ENCODE measurements at regions not wholly inside any gene's neighbourhood (a gene's known extent, or its start where the extent isn't known, plus 50 kb on each side); places are given as distances from the start of the nearest gene placed in this dataset.

GRCh38 chr7:41162612-41163011 lies 540.3 kb downstream of the INHBA start:
- no peak for DNase-seq

GRCh38 chr7:41161041-41161587 lies 541.8 kb downstream of the INHBA start:
- no peak for DNase-seq

GRCh38 chr7:41156268-41156667 lies 546.6 kb downstream of the INHBA start:
- DNase-seq = no peak

- DNase-seq = no peak
These were observed 549.6 kb downstream of the INHBA start for GRCh38 chr7:41153268-41153667.

GRCh38 chr7:41152179-41152678 lies 550.7 kb downstream of the INHBA start:
- DNase-seq = no peak

- no peak for DNase-seq
These were observed 553.3 kb downstream of the INHBA start for GRCh38 chr7:41149576-41149975.

GRCh38 chr7:41148521-41148951 lies 554.4 kb downstream of the INHBA start:
- no peak for DNase-seq

- no peak for DNase-seq
These were observed 555.0 kb downstream of the INHBA start for GRCh38 chr7:41147606-41148485.

GRCh38 chr7:41146429-41146828 lies 556.5 kb downstream of the INHBA start:
- DNase-seq = no peak

GRCh38 chr7:41145656-41146055 lies 557.2 kb downstream of the INHBA start:
- DNase-seq = no peak

- DNase-seq = no peak
These were observed 559.9 kb downstream of the INHBA start for GRCh38 chr7:41142904-41143473.

GRCh38 chr7:41139789-41140188 lies 563.1 kb downstream of the INHBA start:
- DNase-seq = no peak

GRCh38 chr7:41136551-41136950 lies 566.3 kb downstream of the INHBA start:
- no peak for DNase-seq

- DNase-seq = no peak
These were observed 567.4 kb downstream of the INHBA start for GRCh38 chr7:41135511-41135910.

- no peak for DNase-seq
These were observed 568.3 kb downstream of the INHBA start for GRCh38 chr7:41134300-41135255.

GRCh38 chr7:41133690-41134299 lies 569.1 kb downstream of the INHBA start:
- no peak for DNase-seq

GRCh38 chr7:41131956-41132355 lies 570.9 kb downstream of the INHBA start:
- DNase-seq = no peak

GRCh38 chr7:41130561-41131236 lies 572.2 kb downstream of the INHBA start:
- DNase-seq = no peak

- no peak for DNase-seq
These were observed 572.8 kb downstream of the INHBA start for GRCh38 chr7:41130086-41130485.

- no peak for DNase-seq
These were observed 577.5 kb downstream of the INHBA start for GRCh38 chr7:41125343-41125742.

GRCh38 chr7:41122256-41122987 lies 580.5 kb downstream of the INHBA start:
- no peak for DNase-seq

Measured in activated CD4-positive, alpha-beta T cell treated with anti-CD3 and anti-CD28 coated beads, Interleukin-2, amount 50 U/mL, for 48 hours (primary cell).